ENCODE measurements at regions not wholly inside any gene's neighbourhood (a gene's known extent, or its start where the extent isn't known, plus 50 kb on each side); places are given as distances from the start of the nearest gene placed in this dataset.

DNA sequence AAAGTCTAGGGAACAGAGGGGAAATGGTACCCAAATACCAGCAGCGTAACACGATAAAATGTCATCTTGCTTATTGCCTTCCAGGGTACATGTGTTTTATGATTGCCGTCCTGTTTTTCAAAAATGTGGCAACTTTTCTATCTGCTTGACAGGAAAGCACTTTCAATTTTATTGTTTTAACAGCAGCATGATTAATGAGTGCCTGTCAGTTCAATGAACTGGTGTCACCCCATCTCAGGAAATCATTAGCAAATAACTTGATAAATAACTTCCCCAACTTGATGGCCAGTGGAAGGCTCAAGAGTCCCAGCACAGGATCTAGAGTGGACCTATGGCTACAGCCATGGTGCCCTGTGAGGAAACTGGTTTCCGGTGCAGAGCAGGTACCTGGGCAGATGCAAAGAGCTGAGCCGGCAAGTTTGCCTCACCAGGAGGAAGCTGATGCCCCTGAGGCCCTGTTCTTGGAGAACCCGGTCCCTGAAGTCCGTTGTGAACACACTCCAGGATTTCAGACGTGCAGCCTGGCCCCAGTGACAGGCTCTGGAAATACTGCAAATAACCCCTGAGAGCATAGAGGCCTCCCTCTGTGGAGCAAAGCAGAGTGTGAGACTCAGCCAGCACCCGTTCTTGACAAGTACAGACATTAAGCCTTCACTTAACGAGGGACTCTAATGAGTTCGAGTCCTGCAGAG, 173.5 kb upstream of the SFSWAP start:
- TF ChIP-seq, protein P1, sequence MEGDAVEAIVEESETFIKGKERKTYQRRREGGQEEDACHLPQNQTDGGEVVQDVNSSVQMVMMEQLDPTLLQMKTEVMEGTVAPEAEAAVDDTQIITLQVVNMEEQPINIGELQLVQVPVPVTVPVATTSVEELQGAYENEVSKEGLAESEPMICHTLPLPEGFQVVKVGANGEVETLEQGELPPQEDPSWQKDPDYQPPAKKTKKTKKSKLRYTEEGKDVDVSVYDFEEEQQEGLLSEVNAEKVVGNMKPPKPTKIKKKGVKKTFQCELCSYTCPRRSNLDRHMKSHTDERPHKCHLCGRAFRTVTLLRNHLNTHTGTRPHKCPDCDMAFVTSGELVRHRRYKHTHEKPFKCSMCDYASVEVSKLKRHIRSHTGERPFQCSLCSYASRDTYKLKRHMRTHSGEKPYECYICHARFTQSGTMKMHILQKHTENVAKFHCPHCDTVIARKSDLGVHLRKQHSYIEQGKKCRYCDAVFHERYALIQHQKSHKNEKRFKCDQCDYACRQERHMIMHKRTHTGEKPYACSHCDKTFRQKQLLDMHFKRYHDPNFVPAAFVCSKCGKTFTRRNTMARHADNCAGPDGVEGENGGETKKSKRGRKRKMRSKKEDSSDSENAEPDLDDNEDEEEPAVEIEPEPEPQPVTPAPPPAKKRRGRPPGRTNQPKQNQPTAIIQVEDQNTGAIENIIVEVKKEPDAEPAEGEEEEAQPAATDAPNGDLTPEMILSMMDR (IDR thresholded peaks at IDR 0.05) = no peak
- TF ChIP-seq POLR2A (IDR thresholded peaks at IDR 0.05) = no peak
